ENCODE measurements at regions not wholly inside any gene's neighbourhood (a gene's known extent, or its start where the extent isn't known, plus 50 kb on each side); places are given as distances from the start of the nearest gene placed in this dataset.

- ChIA-PET RAD21 (ENCODE audit: unreplicated experiment) (no interaction called here), CTCF (no interaction called here), SMC1A (ENCODE audit: uncharacterized antibody, unreplicated experiment) (interaction anchor here (1.0 to 2.0 kb wide), 4 partner anchors 9 to 83 kb away, joined by 3 to 8 read pairs (median 4); no protein-coding TSS in a partner anchor), POLR2A (no interaction called here)
- Histone ChIP-seq H3K9ac (ENCODE audit: control insufficient read depth, insufficient read depth, low read length) (no peak overlapping the region), H3K4me1 (ENCODE audit: control insufficient read depth, insufficient read depth, low read length) (no peaks in the 10 kb centered on the region), H3K4me2 (ENCODE audit: control insufficient read depth, insufficient read depth) (no peak overlapping the region), H3K79me2 (ENCODE audit: control insufficient read depth, insufficient read depth, low read length) (no peaks in the 10 kb centered on the region), H3K27ac (ENCODE audit: control insufficient read depth, insufficient read depth) (no peak overlapping the region), H3K27me3 (replicated peaks in 1 of 2; ENCODE audit: control insufficient read depth in 2 of 2, insufficient read depth in 2 of 2, low read length in 1 of 2) (no peaks in the 10 kb centered on the region), H3K4me3 (no peak overlapping the region), H2AFZ (ENCODE audit: control insufficient read depth, low read depth, low read length) (no peak overlapping the region), H4K20me1 (ENCODE audit: control insufficient read depth, insufficient read depth) (no peaks in the 10 kb centered on the region), H3K36me3 (ENCODE audit: control insufficient read depth in 2 of 2, insufficient read depth in 2 of 2, low read length in 1 of 2) (no peaks in the 10 kb centered on the region), H3K9me3 (replicated peaks; ENCODE audit: control insufficient read depth, insufficient read depth, low read length) (no peaks in the 10 kb centered on the region)
- FAIRE-seq (no peak), DNase-seq (ENCODE audit: low read depth, low spot score) (no peak), ATAC-seq (no peak)
- 0% methylated on average over 3 of the region's 3 CpGs for WGBS (ENCODE audit: insufficient coverage, insufficient replicate concordance, low lambda C conversion rate, missing lambda C conversion rate)
- intact Hi-C loops (cut with micrococcal nuclease; ENCODE audit: unreplicated experiment), result no loop called here
- no TSS peak for BruUV-seq (replicated peaks)
- in situ Hi-C loops (cut with MboI), result no loop called here
- TF ChIP-seq, protein P1, sequence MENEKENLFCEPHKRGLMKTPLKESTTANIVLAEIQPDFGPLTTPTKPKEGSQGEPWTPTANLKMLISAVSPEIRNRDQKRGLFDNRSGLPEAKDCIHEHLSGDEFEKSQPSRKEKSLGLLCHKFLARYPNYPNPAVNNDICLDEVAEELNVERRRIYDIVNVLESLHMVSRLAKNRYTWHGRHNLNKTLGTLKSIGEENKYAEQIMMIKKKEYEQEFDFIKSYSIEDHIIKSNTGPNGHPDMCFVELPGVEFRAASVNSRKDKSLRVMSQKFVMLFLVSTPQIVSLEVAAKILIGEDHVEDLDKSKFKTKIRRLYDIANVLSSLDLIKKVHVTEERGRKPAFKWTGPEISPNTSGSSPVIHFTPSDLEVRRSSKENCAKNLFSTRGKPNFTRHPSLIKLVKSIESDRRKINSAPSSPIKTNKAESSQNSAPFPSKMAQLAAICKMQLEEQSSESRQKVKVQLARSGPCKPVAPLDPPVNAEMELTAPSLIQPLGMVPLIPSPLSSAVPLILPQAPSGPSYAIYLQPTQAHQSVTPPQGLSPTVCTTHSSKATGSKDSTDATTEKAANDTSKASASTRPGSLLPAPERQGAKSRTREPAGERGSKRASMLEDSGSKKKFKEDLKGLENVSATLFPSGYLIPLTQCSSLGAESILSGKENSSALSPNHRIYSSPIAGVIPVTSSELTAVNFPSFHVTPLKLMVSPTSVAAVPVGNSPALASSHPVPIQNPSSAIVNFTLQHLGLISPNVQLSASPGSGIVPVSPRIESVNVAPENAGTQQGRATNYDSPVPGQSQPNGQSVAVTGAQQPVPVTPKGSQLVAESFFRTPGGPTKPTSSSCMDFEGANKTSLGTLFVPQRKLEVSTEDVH (IDR thresholded peaks at IDR 0.05; ENCODE audit: low read depth, partially characterized antibody), result no peak
Measured at GRCh38 chr2:14408695-14409094, 223.8 kb upstream of the LRATD1 start.

DNA sequence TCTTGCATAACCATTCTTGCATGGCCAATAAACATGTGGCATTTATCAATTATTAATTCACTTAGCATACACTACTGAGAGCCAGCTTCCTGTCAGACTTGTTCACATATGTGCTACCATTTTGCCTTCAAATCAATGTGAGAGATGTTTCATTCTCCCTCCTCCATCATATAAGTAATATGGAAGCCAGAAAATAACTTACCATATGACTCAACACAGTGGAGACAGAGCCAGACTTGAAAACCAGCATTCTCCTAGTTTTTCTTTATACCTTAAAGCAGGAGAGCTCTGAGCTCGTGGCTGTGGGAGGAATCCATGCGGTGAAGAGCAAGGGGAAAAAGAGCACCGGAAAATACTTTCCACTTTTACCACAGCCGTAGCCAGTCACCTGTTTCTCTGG lies 215.0 kb upstream of the LRATD1 start:
- in situ Hi-C loops (cut with MboI), result no loop called here
- RAD21 ChIA-PET (ENCODE audit: unreplicated experiment), result interaction anchor here (1.0 to 1.5 kb wide), 3 partner anchors 16 to 32 kb away, joined by 3 to 4 read pairs (median 3); no protein-coding TSS in a partner anchor

More for the DNA sequence above, 215.0 kb upstream of the LRATD1 start:
- ATAC-seq (peak; percentile 32), DNase-seq (ENCODE audit: low read depth, low spot score) (no peak), FAIRE-seq (no peak)
- POLR2A ChIA-PET, result no interaction called here
- H3K27ac ChIP-seq (ENCODE audit: control insufficient read depth, insufficient read depth), result no peak overlapping the region
- WGBS (ENCODE audit: insufficient coverage, insufficient replicate concordance, low lambda C conversion rate, missing lambda C conversion rate), result 44% methylated on average over 4 of the region's 4 CpGs
- H3K36me3 ChIP-seq (ENCODE audit: control insufficient read depth in 2 of 2, insufficient read depth in 2 of 2, low read length in 1 of 2), result no peaks in the 10 kb centered on the region
- H3K9me3 ChIP-seq (replicated peaks; ENCODE audit: control insufficient read depth, insufficient read depth, low read length), result no peaks in the 10 kb centered on the region
- H3K9ac ChIP-seq (ENCODE audit: control insufficient read depth, insufficient read depth, low read length), result no peak overlapping the region
- TF ChIP-seq RUNX3 (IDR thresholded peaks at IDR 0.05; ENCODE audit: low read length) (peak; percentile 28; the same call in 1 of the 2 replicates), NFIC (IDR thresholded peaks at IDR 0.05; ENCODE audit: low read depth, low read length) (0 out of 2 replicates have a peak, but pooled peaks have one; percentile 36), ZBTB33 (IDR thresholded peaks at IDR 0.05) (no peak)
- BruUV-seq (replicated peaks), result no TSS peak
- no peak overlapping the region for H2AFZ ChIP-seq (ENCODE audit: control insufficient read depth, low read depth, low read length)
- no peaks in the 10 kb centered on the region for H4K20me1 ChIP-seq (ENCODE audit: control insufficient read depth, insufficient read depth)
- no peaks in the 10 kb centered on the region for H3K79me2 ChIP-seq (ENCODE audit: control insufficient read depth, insufficient read depth, low read length)
- intact Hi-C loops (cut with micrococcal nuclease; ENCODE audit: unreplicated experiment), result no loop called here
- no peak overlapping the region for H3K4me2 ChIP-seq (ENCODE audit: control insufficient read depth, insufficient read depth)
- no peaks in the 10 kb centered on the region for H3K27me3 ChIP-seq (replicated peaks in 1 of 2; ENCODE audit: control insufficient read depth in 2 of 2, insufficient read depth in 2 of 2, low read length in 1 of 2)
- CTCF ChIA-PET, result interaction anchor here (0.6 kb wide), 1 partner anchor 659 kb away, joined by 3 read pairs; no protein-coding TSS in a partner anchor
- no peaks in the 10 kb centered on the region for H3K4me1 ChIP-seq (ENCODE audit: control insufficient read depth, insufficient read depth, low read length)
- no peak overlapping the region for H3K4me3 ChIP-seq
- SMC1A ChIA-PET (ENCODE audit: uncharacterized antibody, unreplicated experiment), result interaction anchor here (1.3 to 4.7 kb wide), 7 partner anchors 10 to 156 kb away, joined by 3 to 26 read pairs (median 6); no protein-coding TSS in a partner anchor
